MCF 10A (cell line): ENCODE measurements at regions not wholly inside any gene's neighbourhood (a gene's known extent, or its start where the extent isn't known, plus 50 kb on each side); places are given as distances from the start of the nearest gene placed in this dataset.

Experiments
- BruUV-seq: library from RNA; stranded (reverse); fragments of 400-500 nt; replicated peaks from 2 replicates; lab custom pipeline; 2021; lab: Mats Ljungman, UMichigan
- CTCF ChIA-PET: fragments of 300-600 bp; sonication (Branson Sonifier 250); formaldehyde crosslinking; extraction: SDS; loops from one replicate; lab custom pipeline; 2021; ENCODE audit warnings: antibody characterized with exemption, inconsistent platforms; lab: Yijun Ruan, JAX
- POLR2A ChIA-PET: fragments of 300-600, 350-650 bp; sonication (Branson Sonifier 250); formaldehyde crosslinking; extraction: SDS; loops from one replicate; lab custom pipeline; 2020; ENCODE audit warnings: antibody characterized with exemption, inconsistent platforms; lab: Yijun Ruan, JAX
- DNase-seq: peaks from one replicate; pipeline ENCODE4 v3.0.0-alpha.2; 2018; ENCODE audit not compliant: unreplicated experiment
- H3K27ac Mint-ChIP-seq: one replicate; pipeline ENCODE4 v1.8.0; 2022; ENCODE audit warnings: mild to moderate bottlenecking, low read depth, mixed read lengths; ENCODE audit not compliant: unreplicated experiment
- H3K27me3 Mint-ChIP-seq: one replicate; pipeline ENCODE4 v1.8.0; 2022; ENCODE audit warnings: mixed read lengths; ENCODE audit not compliant: insufficient read depth, unreplicated experiment
- H3K36me3 Mint-ChIP-seq: one replicate; pipeline ENCODE4 v1.8.0; 2022; ENCODE audit warnings: mild to moderate bottlenecking, moderate library complexity, mixed read lengths; ENCODE audit not compliant: insufficient read depth, unreplicated experiment
- H3K4me1 Mint-ChIP-seq: one replicate; pipeline ENCODE4 v1.8.0; 2022; ENCODE audit warnings: mixed read lengths; ENCODE audit not compliant: insufficient read depth, unreplicated experiment
- H3K4me3 Mint-ChIP-seq: one replicate; pipeline ENCODE4 v1.8.0; 2022; ENCODE audit warnings: mild to moderate bottlenecking, moderate library complexity, mixed read lengths; ENCODE audit not compliant: unreplicated experiment
- H3K9me3 Mint-ChIP-seq: one replicate; pipeline ENCODE4 v1.8.0; 2022; ENCODE audit warnings: mixed read lengths; ENCODE audit not compliant: unreplicated experiment
- intact Hi-C: fragments of 100-400 bp; cut with micrococcal nuclease; formaldehyde crosslinking; loops from 2 replicates; pipeline ENCODE4 v1.14.1; 2022
- TF ChIP-seq, protein P1 (sequence below): fragments of 200-600 bp; IDR thresholded peaks from one replicate; pipeline ENCODE4 v1.8.0; 2022; ENCODE audit warnings: antibody characterized with exemption, mild to moderate bottlenecking; ENCODE audit not compliant: unreplicated experiment

DNA sequence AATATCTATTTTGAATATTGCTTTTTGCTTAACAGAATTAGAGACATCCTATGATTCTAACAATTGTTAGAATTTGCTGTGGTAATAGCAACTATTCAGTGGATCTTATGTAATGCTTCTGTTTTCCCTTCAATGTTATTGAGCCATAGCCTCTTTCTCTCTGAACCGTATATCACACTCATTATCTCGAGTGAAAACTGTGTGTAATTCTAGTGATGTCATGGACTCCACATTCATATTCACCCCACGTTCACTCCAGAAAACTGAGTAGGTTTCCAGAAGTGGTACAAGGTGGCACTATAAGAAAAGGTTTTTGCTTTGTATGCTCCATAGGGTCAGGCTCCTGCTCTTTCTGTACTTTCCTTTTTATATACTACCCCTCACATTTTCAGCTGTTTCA lies 534.3 kb upstream of the PABPC4L start:
- BruUV-seq = no TSS peak
- Mint-ChIP-seq H3K36me3 (no peaks in the 10 kb centered on the region), H3K9me3 (no peaks in the 10 kb centered on the region), H3K4me3 (no peak overlapping the region), H3K27me3 (no peaks in the 10 kb centered on the region), H3K27ac (no peak overlapping the region), H3K4me1 (no peaks in the 10 kb centered on the region)
- no peak for DNase-seq
- CTCF ChIA-PET = interaction anchor here (0.7 to 0.8 kb wide), 2 partner anchors 16 to 157 kb away, joined by 3 to 4 read pairs; no protein-coding TSS in a partner anchor
- intact Hi-C loops = no loop called here
- TF ChIP-seq, protein P1, sequence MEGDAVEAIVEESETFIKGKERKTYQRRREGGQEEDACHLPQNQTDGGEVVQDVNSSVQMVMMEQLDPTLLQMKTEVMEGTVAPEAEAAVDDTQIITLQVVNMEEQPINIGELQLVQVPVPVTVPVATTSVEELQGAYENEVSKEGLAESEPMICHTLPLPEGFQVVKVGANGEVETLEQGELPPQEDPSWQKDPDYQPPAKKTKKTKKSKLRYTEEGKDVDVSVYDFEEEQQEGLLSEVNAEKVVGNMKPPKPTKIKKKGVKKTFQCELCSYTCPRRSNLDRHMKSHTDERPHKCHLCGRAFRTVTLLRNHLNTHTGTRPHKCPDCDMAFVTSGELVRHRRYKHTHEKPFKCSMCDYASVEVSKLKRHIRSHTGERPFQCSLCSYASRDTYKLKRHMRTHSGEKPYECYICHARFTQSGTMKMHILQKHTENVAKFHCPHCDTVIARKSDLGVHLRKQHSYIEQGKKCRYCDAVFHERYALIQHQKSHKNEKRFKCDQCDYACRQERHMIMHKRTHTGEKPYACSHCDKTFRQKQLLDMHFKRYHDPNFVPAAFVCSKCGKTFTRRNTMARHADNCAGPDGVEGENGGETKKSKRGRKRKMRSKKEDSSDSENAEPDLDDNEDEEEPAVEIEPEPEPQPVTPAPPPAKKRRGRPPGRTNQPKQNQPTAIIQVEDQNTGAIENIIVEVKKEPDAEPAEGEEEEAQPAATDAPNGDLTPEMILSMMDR = no peak
- POLR2A ChIA-PET = no interaction called here

DNA sequence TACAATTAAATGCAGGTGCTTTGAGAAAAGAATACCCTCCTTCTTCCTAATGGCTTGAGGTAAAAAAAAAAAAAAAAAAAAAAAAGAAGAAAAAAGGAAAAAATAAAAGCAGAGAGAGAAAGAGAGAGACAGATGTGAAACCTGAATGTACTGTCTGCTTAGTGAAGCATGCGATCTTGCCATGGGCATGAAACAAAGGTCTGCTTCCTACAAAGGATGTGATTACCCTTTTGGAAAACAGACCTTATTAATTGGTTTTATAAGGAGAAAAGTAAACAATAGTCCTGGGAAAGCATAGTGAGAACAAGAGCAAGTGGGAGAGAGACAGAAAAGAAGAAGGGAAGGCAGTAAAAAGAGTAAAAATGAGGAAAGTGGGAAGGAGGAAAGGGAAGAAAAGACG lies 526.1 kb upstream of the PABPC4L start:
- POLR2A ChIA-PET = no interaction called here
- no peak overlapping the region for H3K27ac Mint-ChIP-seq

DNA sequence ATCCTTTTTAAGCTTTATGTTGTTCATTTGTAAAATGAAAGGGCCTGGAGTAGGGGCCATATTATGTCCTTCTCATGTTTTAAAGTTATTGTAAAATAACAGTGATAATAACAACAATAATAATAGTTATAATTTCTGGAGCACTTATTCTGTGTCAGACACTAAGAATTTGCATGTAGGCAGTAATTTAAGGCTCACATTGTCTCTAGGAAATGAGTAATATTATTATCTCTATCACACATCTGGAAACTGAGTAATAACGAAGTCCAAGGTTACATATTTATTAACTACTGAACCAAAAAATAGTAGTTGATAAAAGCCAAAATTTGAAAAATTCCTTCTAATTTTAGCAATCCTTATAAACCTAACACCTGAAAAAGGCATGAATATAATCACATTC lies 520.7 kb upstream of the PABPC4L start:
- H3K27ac Mint-ChIP-seq = no peak overlapping the region

More for the DNA sequence above, 526.1 kb upstream of the PABPC4L start:
- Mint-ChIP-seq H3K9me3 (peaks cover 6% of the 10 kb centered on the region), H3K4me3 (no peak overlapping the region), H3K27me3 (no peaks in the 10 kb centered on the region), H3K36me3 (no peaks in the 10 kb centered on the region), H3K4me1 (no peaks in the 10 kb centered on the region)
- CTCF ChIA-PET = interaction anchor here (0.6 kb wide), 2 partner anchors 15 to 71 kb away, joined by 3 to 5 read pairs; no protein-coding TSS in a partner anchor
- DNase-seq = no peak
- intact Hi-C loops = no loop called here
- no TSS peak for BruUV-seq
- TF ChIP-seq, protein P1 = no peak

DNA sequence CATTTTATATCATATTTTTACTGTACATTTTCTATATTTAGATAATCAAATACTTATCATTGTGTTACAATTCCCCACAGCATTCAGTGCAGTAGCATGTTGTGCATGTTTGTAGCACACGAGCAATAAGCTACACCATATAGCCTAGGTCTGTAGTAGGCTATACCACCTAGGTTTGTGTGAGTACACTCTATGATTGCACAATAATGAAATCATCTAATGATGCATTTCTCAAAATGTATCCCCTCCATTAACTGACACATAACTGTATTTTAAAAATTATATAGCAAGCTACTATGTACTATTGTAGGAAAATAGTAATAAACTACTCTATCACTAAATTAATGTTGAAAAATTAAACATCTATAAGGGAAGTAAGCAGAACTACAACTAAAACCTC lies 518.4 kb upstream of the PABPC4L start:
- TF ChIP-seq, protein P1 = no peak
- no peak overlapping the region for H3K27ac Mint-ChIP-seq
- no peaks in the 10 kb centered on the region for H3K27me3 Mint-ChIP-seq
- H3K9me3 Mint-ChIP-seq = peaks cover 6% of the 10 kb centered on the region
- H3K4me3 Mint-ChIP-seq = no peak overlapping the region
- ChIA-PET POLR2A (no interaction called here), CTCF (interaction anchor here (0.6 kb wide), 1 partner anchor 185 kb away, joined by 3 read pairs; no protein-coding TSS in a partner anchor)
- H3K4me1 Mint-ChIP-seq = no peaks in the 10 kb centered on the region
- H3K36me3 Mint-ChIP-seq = no peaks in the 10 kb centered on the region
- BruUV-seq = no TSS peak
- intact Hi-C loops = no loop called here
- no peak for DNase-seq

More for the DNA sequence above, 520.7 kb upstream of the PABPC4L start:
- Mint-ChIP-seq H3K9me3 (no peaks in the 10 kb centered on the region), H3K4me1 (no peaks in the 10 kb centered on the region), H3K27me3 (no peaks in the 10 kb centered on the region), H3K36me3 (no peaks in the 10 kb centered on the region), H3K4me3 (no peak overlapping the region)
- intact Hi-C loops = no loop called here
- ChIA-PET CTCF (no interaction called here), POLR2A (no interaction called here)
- TF ChIP-seq, protein P1 = no peak
- no peak for DNase-seq
- no TSS peak for BruUV-seq
